Panc1 (cell line): ENCODE measurements at regions not wholly inside any gene's neighbourhood (a gene's known extent, or its start where the extent isn't known, plus 50 kb on each side); places are given as distances from the start of the nearest gene placed in this dataset.

ENCODE experiments used
- POLR2AphosphoS5 ChIP-seq: IDR thresholded peaks from 2 replicates; pipeline ENCODE4 v1.6.1; 2012; ENCODE audit warnings: mild to moderate bottlenecking, low read depth, low read length, moderate library complexity
- SIN3A ChIP-seq: IDR thresholded peaks from 2 replicates; pipeline ENCODE4 v1.6.1; 2012; ENCODE audit warnings: low read depth, mild to moderate bottlenecking, low read length, moderate library complexity, borderline replicate concordance; ENCODE audit not compliant: insufficient read depth
- TF ChIP-seq, protein P1 (sequence below): fragments of 450-650 bp; IDR thresholded peaks from 2 replicates; pipeline ENCODE4 v1.5.1; 2017; ENCODE audit warnings: mild to moderate bottlenecking
- TF ChIP-seq, protein P2 (sequence below), 2 experiments: IDR thresholded peaks; 2 replicates each; pipeline ENCODE4 v1.6.1; 2011 to 2012; ENCODE audit warnings: low read depth in 2 of 2, control low read depth in 1 of 2, low read length in 1 of 2, mild to moderate bottlenecking in 1 of 2, moderate library complexity in 1 of 2; ENCODE audit not compliant: insufficient read depth in 1 of 2

DNA sequence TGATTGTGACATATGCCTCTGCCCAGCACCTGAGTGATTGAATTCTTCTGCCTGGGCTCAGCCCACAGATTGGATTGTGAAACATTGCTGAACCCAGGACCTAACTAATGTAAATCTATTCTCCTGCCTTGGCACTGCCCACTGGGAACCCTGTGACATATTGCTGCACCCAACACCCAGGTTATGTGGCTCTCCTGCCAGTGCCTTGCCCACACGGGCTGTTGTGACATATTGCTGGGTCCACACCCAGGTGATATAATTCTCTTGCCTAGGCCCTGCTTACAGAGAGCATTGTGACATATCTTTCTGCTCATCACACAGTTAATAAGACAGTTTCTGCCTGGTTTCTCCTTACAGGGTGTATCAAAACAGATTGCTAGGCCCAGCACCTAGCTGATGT lies 50.8 kb upstream of the ZNF680 start:
- TF ChIP-seq, protein P1, sequence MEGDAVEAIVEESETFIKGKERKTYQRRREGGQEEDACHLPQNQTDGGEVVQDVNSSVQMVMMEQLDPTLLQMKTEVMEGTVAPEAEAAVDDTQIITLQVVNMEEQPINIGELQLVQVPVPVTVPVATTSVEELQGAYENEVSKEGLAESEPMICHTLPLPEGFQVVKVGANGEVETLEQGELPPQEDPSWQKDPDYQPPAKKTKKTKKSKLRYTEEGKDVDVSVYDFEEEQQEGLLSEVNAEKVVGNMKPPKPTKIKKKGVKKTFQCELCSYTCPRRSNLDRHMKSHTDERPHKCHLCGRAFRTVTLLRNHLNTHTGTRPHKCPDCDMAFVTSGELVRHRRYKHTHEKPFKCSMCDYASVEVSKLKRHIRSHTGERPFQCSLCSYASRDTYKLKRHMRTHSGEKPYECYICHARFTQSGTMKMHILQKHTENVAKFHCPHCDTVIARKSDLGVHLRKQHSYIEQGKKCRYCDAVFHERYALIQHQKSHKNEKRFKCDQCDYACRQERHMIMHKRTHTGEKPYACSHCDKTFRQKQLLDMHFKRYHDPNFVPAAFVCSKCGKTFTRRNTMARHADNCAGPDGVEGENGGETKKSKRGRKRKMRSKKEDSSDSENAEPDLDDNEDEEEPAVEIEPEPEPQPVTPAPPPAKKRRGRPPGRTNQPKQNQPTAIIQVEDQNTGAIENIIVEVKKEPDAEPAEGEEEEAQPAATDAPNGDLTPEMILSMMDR, result no peak
- TF ChIP-seq POLR2AphosphoS5 (no peak), SIN3A (no peak)
- TF ChIP-seq, protein P2, sequence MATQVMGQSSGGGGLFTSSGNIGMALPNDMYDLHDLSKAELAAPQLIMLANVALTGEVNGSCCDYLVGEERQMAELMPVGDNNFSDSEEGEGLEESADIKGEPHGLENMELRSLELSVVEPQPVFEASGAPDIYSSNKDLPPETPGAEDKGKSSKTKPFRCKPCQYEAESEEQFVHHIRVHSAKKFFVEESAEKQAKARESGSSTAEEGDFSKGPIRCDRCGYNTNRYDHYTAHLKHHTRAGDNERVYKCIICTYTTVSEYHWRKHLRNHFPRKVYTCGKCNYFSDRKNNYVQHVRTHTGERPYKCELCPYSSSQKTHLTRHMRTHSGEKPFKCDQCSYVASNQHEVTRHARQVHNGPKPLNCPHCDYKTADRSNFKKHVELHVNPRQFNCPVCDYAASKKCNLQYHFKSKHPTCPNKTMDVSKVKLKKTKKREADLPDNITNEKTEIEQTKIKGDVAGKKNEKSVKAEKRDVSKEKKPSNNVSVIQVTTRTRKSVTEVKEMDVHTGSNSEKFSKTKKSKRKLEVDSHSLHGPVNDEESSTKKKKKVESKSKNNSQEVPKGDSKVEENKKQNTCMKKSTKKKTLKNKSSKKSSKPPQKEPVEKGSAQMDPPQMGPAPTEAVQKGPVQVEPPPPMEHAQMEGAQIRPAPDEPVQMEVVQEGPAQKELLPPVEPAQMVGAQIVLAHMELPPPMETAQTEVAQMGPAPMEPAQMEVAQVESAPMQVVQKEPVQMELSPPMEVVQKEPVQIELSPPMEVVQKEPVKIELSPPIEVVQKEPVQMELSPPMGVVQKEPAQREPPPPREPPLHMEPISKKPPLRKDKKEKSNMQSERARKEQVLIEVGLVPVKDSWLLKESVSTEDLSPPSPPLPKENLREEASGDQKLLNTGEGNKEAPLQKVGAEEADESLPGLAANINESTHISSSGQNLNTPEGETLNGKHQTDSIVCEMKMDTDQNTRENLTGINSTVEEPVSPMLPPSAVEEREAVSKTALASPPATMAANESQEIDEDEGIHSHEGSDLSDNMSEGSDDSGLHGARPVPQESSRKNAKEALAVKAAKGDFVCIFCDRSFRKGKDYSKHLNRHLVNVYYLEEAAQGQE (IDR thresholded peaks at IDR 0.05; ENCODE audit: insufficient read depth in 1 of 2, low read depth in 2 of 2, low read length in 1 of 2), result no peak
